T-helper 1 cell treated with Interleukin-12 subunit alpha and Interleukin-12 subunit beta and Interleukin-4 antibody, amounts not matched to agents 30 ng/mL and 1 ng/mL, for 36 hours (primary cell): ENCODE measurements at regions not wholly inside any gene's neighbourhood (a gene's known extent, or its start where the extent isn't known, plus 50 kb on each side); places are given as distances from the start of the nearest gene placed in this dataset.

Experiments
- intact Hi-C: fragments of 100-400 bp; cut with micrococcal nuclease; formaldehyde crosslinking; loops from one replicate; pipeline ENCODE4 v1.15.1; 2024

- intact Hi-C loops = no loop called here
Observed at GRCh38 chr4:124199755-124200154, 512.8 kb downstream of the ANKRD50 start.

DNA sequence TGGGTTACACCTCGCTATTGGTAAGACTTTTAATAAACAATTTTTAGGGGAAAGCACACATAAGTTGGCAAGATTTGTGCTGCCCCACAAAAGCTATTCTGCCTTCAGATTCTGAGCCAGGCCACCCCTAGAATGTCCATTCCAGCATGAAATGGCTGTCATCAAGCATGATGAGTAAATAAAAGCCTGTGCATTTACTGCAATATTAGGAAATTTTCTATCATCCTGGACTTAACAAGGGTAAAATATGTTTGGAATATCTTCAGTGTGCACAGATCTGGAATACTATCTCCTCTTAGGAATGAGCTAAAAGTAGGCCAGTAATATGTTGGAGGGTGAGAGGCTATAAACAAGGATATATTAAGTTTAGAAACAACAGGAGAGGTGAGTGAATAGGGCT, 510.9 kb downstream of the ANKRD50 start:
- intact Hi-C loops = no loop called here

- intact Hi-C loops = no loop called here
Observed at GRCh38 chr4:124202099-124202498, 510.4 kb downstream of the ANKRD50 start.

GRCh38 chr4:124203613-124204238, 508.8 kb downstream of the ANKRD50 start:
- intact Hi-C loops = no loop called here

GRCh38 chr4:124206779-124207605, 505.5 kb downstream of the ANKRD50 start:
- intact Hi-C loops = no loop called here

GRCh38 chr4:124209211-124209610, 503.3 kb downstream of the ANKRD50 start:
- intact Hi-C loops = no loop called here

- intact Hi-C loops = no loop called here
Observed at GRCh38 chr4:124209626-124210025, 502.9 kb downstream of the ANKRD50 start.

DNA sequence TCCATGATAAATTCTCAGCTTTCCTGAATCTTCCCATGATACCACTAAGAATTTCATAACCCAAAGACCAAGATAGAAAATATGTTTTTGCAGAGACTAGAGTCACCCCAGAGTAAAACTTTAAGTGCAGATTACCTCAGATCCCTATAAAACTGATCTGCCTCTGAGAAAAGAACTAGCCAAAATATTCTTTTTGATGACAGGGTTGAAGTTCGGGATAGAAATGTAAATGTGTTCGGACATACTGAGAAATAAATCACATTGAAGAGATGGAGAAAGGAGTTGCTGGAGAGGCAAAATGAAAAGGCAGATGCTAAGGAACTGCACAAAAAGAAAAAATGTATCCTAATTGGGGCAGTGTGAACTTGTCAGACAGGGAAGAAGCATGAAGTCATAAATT, 501.8 kb downstream of the ANKRD50 start:
- intact Hi-C loops = no loop called here

DNA sequence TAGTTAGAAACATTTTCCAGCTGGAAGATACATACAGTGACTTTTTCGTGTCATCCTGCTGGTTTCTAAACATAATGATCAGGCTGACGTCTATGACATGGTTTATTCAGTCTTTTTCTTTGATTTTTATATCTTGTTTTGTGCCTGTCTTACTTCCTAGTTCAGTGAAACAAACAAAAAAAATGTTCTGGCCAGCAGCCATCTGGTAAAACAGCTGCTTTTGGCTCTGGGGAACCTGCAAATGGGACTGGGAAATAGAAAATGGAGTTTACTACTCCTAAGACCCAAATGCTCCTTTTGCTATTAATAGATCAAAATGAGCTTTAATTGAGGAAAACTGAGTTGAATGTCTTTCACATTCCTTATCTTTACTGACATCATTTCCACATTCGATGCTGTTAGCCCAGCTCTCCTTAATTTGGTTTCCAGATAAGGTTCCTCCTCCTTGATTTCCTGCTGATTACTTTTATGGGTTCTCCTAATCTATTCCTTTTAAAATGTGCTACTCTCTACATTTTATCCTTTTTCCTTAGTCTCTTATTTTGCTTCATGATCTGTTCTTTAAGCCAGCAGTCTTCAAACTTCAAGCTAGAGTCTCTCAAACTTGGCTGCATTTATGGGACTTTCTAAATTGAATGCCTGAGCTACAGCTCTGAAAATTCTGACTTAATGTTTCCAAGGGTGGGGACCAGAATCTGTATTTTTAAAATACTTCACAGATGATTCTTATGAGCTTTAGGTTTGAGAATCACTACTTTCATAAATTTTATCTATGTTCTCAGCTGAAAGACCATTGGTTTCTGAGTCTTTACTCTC, 499.5 kb downstream of the ANKRD50 start:
- intact Hi-C loops = no loop called here

- intact Hi-C loops = no loop called here
Observed at GRCh38 chr4:124219389-124219788, 493.1 kb downstream of the ANKRD50 start.

- intact Hi-C loops = no loop called here
Observed at GRCh38 chr4:124224256-124224655, 488.3 kb downstream of the ANKRD50 start.

DNA sequence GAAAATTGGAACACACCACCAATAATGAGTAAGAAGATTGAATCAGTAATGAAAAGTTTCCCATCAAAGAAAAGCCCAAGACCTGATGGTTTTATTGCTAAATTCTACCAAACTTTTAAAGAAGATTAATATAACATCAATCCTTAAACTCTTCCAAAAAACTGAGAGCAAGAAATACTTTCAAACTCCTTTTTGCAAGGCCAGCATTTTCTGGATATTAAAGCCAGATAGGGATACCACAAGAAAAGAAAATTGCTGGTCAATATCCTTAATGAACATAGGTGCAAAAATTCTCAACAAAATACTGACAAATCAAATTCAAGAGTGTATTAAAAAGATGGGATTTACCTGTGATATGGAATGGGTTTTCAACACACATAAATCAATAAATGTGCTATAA, 484.6 kb downstream of the ANKRD50 start:
- intact Hi-C loops = no loop called here

DNA sequence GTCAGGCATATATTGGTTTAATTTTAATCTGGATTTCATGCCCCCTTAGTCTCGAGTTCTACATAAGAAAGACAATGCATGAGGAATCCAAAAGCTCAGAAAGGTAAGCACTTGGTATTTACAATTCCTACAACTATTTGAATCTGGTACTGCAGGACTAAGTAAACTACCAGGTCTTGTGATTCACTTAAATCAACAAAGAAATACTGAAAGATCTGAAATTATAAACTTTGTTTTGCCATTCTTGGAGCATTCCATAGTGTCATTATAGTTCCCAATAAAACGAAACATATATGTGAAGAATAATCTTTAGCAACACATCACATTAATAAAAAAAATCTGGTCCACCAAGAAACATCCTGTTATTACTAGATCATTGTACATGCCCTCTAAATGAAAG, 482.3 kb downstream of the ANKRD50 start:
- intact Hi-C loops = no loop called here

DNA sequence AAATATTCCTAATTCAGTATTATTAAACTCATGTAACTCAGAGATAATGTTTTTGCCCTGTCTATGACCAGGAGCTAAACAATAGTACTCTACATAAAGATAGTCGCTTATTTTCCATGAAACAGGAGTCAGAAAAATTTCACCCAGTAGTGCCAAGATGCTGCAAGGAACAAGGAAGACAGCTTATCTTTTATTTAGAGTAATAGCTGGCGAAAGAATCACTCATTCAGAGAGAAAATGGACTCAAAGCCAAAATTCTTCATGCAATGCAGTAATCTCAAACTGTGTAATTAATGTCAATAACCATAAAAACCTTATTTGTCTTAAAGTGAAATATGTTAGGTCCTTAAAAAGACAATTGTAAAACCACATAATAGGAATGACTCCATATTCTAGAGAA, 477.8 kb downstream of the ANKRD50 start:
- intact Hi-C loops = no loop called here

- intact Hi-C loops = no loop called here
Observed at GRCh38 chr4:124243671-124244366, 468.7 kb downstream of the ANKRD50 start.

GRCh38 chr4:124253080-124253479, 459.5 kb downstream of the ANKRD50 start:
- intact Hi-C loops = no loop called here

DNA sequence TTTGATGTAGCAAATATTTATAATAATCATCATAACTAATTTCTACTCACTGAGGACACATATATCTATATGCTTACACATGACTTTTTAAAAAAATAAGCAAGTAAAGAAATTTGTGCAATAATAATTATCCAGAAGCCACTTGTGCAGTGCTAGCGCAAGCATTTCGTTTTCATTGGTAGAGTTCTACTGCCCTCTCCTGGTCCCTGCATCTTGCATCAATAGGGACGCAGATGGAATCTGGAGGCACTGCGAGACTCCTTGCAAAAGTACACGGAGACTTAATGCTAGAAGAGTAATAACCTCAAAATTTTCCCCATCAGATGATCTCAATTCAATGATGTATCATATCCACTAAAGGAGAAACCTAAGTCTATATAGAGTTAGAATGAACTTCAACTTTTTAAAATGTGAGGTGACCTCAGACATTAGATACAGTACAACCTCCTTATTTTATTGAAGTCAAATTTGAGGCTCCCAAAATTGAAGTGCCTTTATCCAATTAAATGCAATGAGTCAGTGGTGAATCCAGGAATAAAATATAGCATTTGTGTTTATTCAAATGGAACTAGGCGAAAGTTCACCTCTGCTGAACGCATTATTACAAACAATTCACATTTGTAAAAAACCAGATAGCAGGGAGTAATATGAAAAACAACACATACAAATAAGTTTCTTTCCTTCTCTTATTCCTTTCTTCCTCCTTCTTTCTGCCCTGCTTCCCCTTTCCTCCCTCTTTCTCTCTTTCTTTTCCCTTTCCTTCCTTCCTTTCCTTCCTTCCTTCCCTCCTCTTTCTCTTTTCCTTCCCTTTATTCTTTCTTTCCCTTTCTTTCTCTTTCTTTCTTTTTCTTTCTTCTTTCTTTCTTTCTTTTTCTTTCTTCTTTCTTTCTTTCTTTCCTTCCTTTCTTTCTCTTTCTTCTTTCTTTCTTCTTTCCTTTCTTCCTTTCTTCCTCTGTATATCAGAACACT, 450.0 kb downstream of the ANKRD50 start:
- intact Hi-C loops = loop anchor here (1.0 to 10.0 kb wide), 6 partner anchors 490 to 1685 kb away; no protein-coding TSS in a partner anchor

GRCh38 chr4:124265701-124266100, 446.8 kb downstream of the ANKRD50 start:
- intact Hi-C loops = loop anchor here (10.0 kb wide), 1 partner anchor 701 kb away; no protein-coding TSS in a partner anchor

DNA sequence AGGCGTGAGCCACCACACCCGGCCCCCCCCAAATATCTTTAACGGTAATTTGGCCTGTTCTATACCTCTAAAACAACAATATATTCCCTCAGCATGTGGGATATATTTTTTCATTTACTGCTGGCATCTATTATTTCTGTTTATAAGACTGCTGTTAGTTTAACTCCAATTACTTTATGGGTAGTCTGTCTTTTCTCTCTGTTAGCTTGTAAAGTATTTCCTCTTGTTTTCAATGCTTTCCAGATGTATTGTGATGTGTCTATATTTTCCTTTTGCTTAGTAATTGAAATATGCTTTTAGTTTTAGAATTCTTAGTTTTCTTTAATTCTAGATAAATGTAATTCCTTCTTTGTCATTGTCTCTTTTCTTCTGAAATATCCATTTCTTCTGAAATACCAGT, 445.8 kb downstream of the ANKRD50 start:
- intact Hi-C loops = loop anchor here (10.0 kb wide), 1 partner anchor 702 kb away; no protein-coding TSS in a partner anchor

- intact Hi-C loops = no loop called here
Observed at GRCh38 chr4:124276461-124276860, 436.1 kb downstream of the ANKRD50 start.
